ENCODE measurements at regions not wholly inside any gene's neighbourhood (a gene's known extent, or its start where the extent isn't known, plus 50 kb on each side); places are given as distances from the start of the nearest gene placed in this dataset.

- TF ChIP-seq POLR2AphosphoS5 (IDR thresholded peaks at IDR 0.05; ENCODE audit: low read depth, low read length) (no peak), SIN3A (IDR thresholded peaks at IDR 0.05; ENCODE audit: borderline replicate concordance, insufficient read depth, low read length) (no peak), FOXP2 (optimal IDR thresholded peaks at IDR 0.05; ENCODE audit: borderline replicate concordance, extremely low read depth, extremely low read length, insufficient read depth) (no peak), TAF1 (IDR thresholded peaks at IDR 0.05; ENCODE audit: borderline replicate concordance, insufficient read depth, low read length) (no peak), REST (IDR thresholded peaks at IDR 0.05; ENCODE audit: insufficient read depth in 1 of 2, low read depth in 2 of 2, low read length in 2 of 2) (no peak)
Observed at GRCh38 chr2:71277536-71278103, 50.7 kb upstream of the PAIP2B start.

- TF ChIP-seq SIN3A (IDR thresholded peaks at IDR 0.05; ENCODE audit: borderline replicate concordance, insufficient read depth, low read length) (no peak), REST (IDR thresholded peaks at IDR 0.05; ENCODE audit: insufficient read depth in 1 of 2, low read depth in 2 of 2, low read length in 2 of 2) (no peak), POLR2AphosphoS5 (IDR thresholded peaks at IDR 0.05; ENCODE audit: low read depth, low read length) (no peak), TAF1 (IDR thresholded peaks at IDR 0.05; ENCODE audit: borderline replicate concordance, insufficient read depth, low read length) (no peak), FOXP2 (optimal IDR thresholded peaks at IDR 0.05; ENCODE audit: borderline replicate concordance, extremely low read depth, extremely low read length, insufficient read depth) (no peak)
Observed at GRCh38 chr2:71277147-71277475, 50.2 kb upstream of the PAIP2B start.

DNA sequence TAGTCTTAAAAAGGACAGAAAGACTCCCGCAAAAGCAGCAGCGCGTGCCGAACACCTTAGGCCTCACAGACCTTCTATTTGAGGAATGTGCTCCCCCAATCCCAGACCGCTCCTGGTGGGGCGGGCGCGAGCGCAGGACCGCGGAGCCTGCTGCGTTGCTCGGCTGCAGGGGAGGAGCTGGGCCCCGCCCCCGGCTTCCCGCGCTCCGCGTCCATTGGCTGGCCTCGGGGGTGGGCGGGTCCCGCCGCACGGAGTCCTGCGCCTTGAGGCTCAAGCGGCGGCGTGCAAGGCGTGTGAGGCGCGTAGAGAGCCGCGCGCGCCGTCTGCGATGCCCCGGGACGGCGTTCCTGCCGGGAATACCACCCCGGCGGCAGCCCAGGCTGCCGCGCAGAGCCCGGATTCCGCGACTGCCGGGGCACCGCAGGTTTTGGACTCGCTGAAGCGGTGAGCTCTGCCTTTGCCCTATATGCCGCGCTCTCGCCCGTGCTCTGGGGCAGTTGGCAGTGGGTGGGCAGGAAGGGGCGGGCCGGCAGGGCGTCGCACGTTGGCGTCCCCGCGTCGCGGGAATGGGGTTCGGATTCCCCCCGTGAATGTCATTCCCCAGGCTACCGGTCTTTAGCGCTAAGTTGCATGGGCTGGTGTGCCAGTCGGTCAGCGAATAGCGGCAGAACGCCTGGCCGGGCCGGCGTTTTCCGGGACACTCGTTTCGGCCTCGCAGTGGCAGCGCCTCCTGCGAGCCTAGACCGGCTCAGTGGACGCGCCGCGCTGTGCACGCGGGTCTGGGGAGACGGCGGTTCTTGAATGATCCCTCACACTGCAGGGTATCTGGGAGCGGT is 49.6 kb upstream of the PAIP2B start:
- TF ChIP-seq REST (IDR thresholded peaks at IDR 0.05; ENCODE audit: insufficient read depth in 1 of 2, low read depth in 2 of 2, low read length in 2 of 2): no peak
- TF ChIP-seq FOXP2 (optimal IDR thresholded peaks at IDR 0.05; ENCODE audit: borderline replicate concordance, extremely low read depth, extremely low read length, insufficient read depth): peak; percentile 38
